IMR-90 (cell line): ENCODE measurements at regions not wholly inside any gene's neighbourhood (a gene's known extent, or its start where the extent isn't known, plus 50 kb on each side); places are given as distances from the start of the nearest gene placed in this dataset.

Experiments used
- ATAC-seq: fragments of 200-7000 bp; cut with Tn5 transposase; 2 replicates; pipeline ENCODE4 v1.9.1; 2020; ENCODE audit warnings: low read depth, mild to moderate bottlenecking, moderate library complexity
- BruUV-seq: library from RNA; stranded (reverse); fragments of 400-500 nt; replicated peaks from 2 replicates; lab custom pipeline; 2021; lab: Mats Ljungman, UMichigan
- CTCF ChIA-PET: fragments of 300-600 bp; formaldehyde crosslinking; extraction: SDS; loops from one replicate; lab custom pipeline; 2021; ENCODE audit warnings: antibody characterized with exemption; lab: Yijun Ruan, JAX
- POLR2A ChIA-PET: fragments of 300-600 bp; sonication (Branson Sonifier 250); formaldehyde crosslinking; loops from one replicate; lab custom pipeline; 2022; ENCODE audit warnings: antibody characterized with exemption; ENCODE audit not compliant: unreplicated experiment; lab: Charles Lee
- DNase-seq: peaks from one replicate; pipeline ENCODE4 v3.0.0; 2013
- H2AFZ ChIP-seq: replicated peaks from 2 replicates; pipeline ENCODE3; 2013; ENCODE audit warnings: low read length, mild to moderate bottlenecking; ENCODE audit not compliant: poor library complexity
- H2AK5ac ChIP-seq: 2 replicates; pipeline ENCODE4 v1.6.1; 2013; ENCODE audit warnings: low read depth, low read length, inconsistent platforms
- H2AK9ac ChIP-seq: replicated peaks from 2 replicates; pipeline ENCODE3; 2013; ENCODE audit warnings: mild to moderate bottlenecking, low read depth, low read length, moderate library complexity; ENCODE audit not compliant: poor library complexity
- H2BK120ac ChIP-seq: 2 replicates; pipeline ENCODE4 v1.6.1; 2013; ENCODE audit warnings: low read depth, low read length, inconsistent platforms
- H2BK15ac ChIP-seq: 3 replicates; pipeline ENCODE4 v1.6.1; 2013; ENCODE audit warnings: low read depth, low read length, inconsistent platforms
- H2BK20ac ChIP-seq: 2 replicates; pipeline ENCODE4 v1.6.1; 2013; ENCODE audit warnings: low read depth, mild to moderate bottlenecking, inconsistent platforms, low read length, moderate library complexity
- H2BK5ac ChIP-seq: 2 replicates; pipeline ENCODE4 v1.6.1; 2013; ENCODE audit warnings: mild to moderate bottlenecking, low read depth, low read length, inconsistent platforms; ENCODE audit not compliant: poor library complexity, severe bottlenecking
- H3K14ac ChIP-seq: replicated peaks from 2 replicates; pipeline ENCODE4 v1.6.1; 2013; ENCODE audit warnings: low read depth, low read length, inconsistent platforms
- H3K18ac ChIP-seq: 2 replicates; pipeline ENCODE4 v1.6.1; 2013; ENCODE audit warnings: low read depth, low read length, control low read depth
- H3K23ac ChIP-seq: 2 replicates; pipeline ENCODE4 v1.6.1; 2013; ENCODE audit warnings: low read depth, low read length, inconsistent platforms
- H3K27ac ChIP-seq: 2 replicates; pipeline ENCODE4 v1.5.1; 2013; ENCODE audit warnings: mild to moderate bottlenecking, control low read depth, low read length; ENCODE audit not compliant: insufficient read depth
- H3K27me3 ChIP-seq: 2 replicates; pipeline ENCODE4 v1.6.1; 2013; ENCODE audit warnings: low read length; ENCODE audit not compliant: control insufficient read depth, insufficient read depth
- H3K36me3 ChIP-seq: 2 replicates; pipeline ENCODE4 v1.6.1; 2013; ENCODE audit warnings: low read length, mixed read lengths; ENCODE audit not compliant: control insufficient read depth, insufficient read depth
- H3K4ac ChIP-seq: 2 replicates; pipeline ENCODE4 v1.6.1; 2013; ENCODE audit warnings: low read depth, low read length, inconsistent platforms
- H3K4me1 ChIP-seq: 2 replicates; pipeline ENCODE4 v1.6.1; 2013; ENCODE audit warnings: low read length, mixed read lengths; ENCODE audit not compliant: control insufficient read depth, insufficient read depth
- H3K4me2 ChIP-seq: 2 replicates; pipeline ENCODE4 v1.6.1; 2013; ENCODE audit warnings: low read depth, mild to moderate bottlenecking, control low read depth, low read length, moderate library complexity
- H3K4me3 ChIP-seq: 2 replicates; pipeline ENCODE4 v1.5.1; 2013; ENCODE audit warnings: low read depth, mild to moderate bottlenecking, control low read depth, low read length, moderate library complexity; ENCODE audit not compliant: insufficient read depth
- H3K56ac ChIP-seq: 2 replicates; pipeline ENCODE4 v1.6.1; 2013; ENCODE audit warnings: low read length, inconsistent platforms; ENCODE audit not compliant: insufficient read depth; ENCODE audit errors: extremely low read depth
- H3K79me1 ChIP-seq, 2 experiments: 2 replicates each; pipeline ENCODE4 v1.6.1; 2013; ENCODE audit warnings: low read length in 2 of 2, inconsistent platforms in 1 of 2, low read depth in 1 of 2
- H3K9ac ChIP-seq: 2 replicates; pipeline ENCODE4 v1.6.1; 2013; ENCODE audit warnings: low read depth, low read length, control low read depth
- H3K9me1 ChIP-seq: 2 replicates; pipeline ENCODE4 v1.6.1; 2013; ENCODE audit warnings: low read length, inconsistent platforms; ENCODE audit not compliant: insufficient read depth
- H3K9me3 ChIP-seq: 2 replicates; pipeline ENCODE4 v1.6.1; 2013; ENCODE audit warnings: low read length; ENCODE audit not compliant: control insufficient read depth, insufficient read depth
- H4K20me1 ChIP-seq: 2 replicates; pipeline ENCODE4 v1.6.1; 2013; ENCODE audit warnings: low read length, inconsistent platforms; ENCODE audit not compliant: insufficient read depth
- H4K5ac ChIP-seq: 2 replicates; pipeline ENCODE4 v1.6.1; 2013; ENCODE audit warnings: mild to moderate bottlenecking, low read depth, low read length, control low read depth
- H4K8ac ChIP-seq, 2 experiments: 2 replicates each; pipeline ENCODE4 v1.6.1; 2013; ENCODE audit warnings: low read depth in 2 of 2, low read length in 2 of 2, control low read depth in 1 of 2, inconsistent platforms in 1 of 2
- H4K91ac ChIP-seq: 2 replicates; pipeline ENCODE4 v1.6.1; 2013; ENCODE audit warnings: low read depth, low read length, inconsistent platforms; ENCODE audit not compliant: insufficient read depth
- BHLHE40 ChIP-seq: fragments of 150-350 bp; IDR thresholded peaks from 2 replicates; pipeline ENCODE4 v1.6.1; 2016; ENCODE audit warnings: mild to moderate bottlenecking, low read depth, low read length
- CEBPB ChIP-seq: IDR thresholded peaks from 2 replicates; pipeline ENCODE4 v1.6.1; 2012; ENCODE audit warnings: low read depth, low read length, improper control_type of control experiment
- CHD1 ChIP-seq: IDR thresholded peaks from 2 replicates; pipeline ENCODE4 v1.6.1; 2012; ENCODE audit warnings: low read depth, low read length, improper control_type of control experiment
- MXI1 ChIP-seq: IDR thresholded peaks from 2 replicates; pipeline ENCODE4 v1.6.1; 2012; ENCODE audit warnings: low read depth, mild to moderate bottlenecking, low read length, moderate library complexity, borderline replicate concordance
- NFE2L2 ChIP-seq: fragments of 150-350 bp; IDR thresholded peaks from 2 replicates; pipeline ENCODE4 v1.6.1; 2016; ENCODE audit warnings: low read depth, mild to moderate bottlenecking, low read length
- RAD21 ChIP-seq: IDR thresholded peaks from 2 replicates; pipeline ENCODE4 v1.6.1; 2012; ENCODE audit warnings: low read length, improper control_type of control experiment
- WGBS, 2 experiments: methylation state at CpG; one replicate each; pipeline versions ENCODE4 v1.1.5 to v1.1.7; 2013; ENCODE audit warnings: missing lambda C conversion rate in 2 of 2; ENCODE audit not compliant: insufficient read length in 1 of 2; ENCODE audit errors: extremely low coverage in 2 of 2; 5-methylcytosine and 5-hydroxymethylcytosine counted together
- dilution Hi-C: fragments of 300-500 bp; cut with HindIII; formaldehyde crosslinking; loops from one replicate; pipeline ENCODE4 v1.14.3; 2018; ENCODE audit warnings: low sequenced_read_pairs; ENCODE audit not compliant: unreplicated experiment
- in situ Hi-C: fragments of 300-500 bp; cut with MboI; formaldehyde crosslinking; loops from 3 replicates; pipeline ENCODE4 v1.14.3; 2019; ENCODE audit warnings: low sequenced_read_pairs, inconsistent platforms, mixed read lengths
- intact Hi-C: fragments of 100-400 bp; cut with micrococcal nuclease; formaldehyde crosslinking; loops from 2 replicates; pipeline ENCODE4 v1.10.0; 2022
- TF ChIP-seq, protein P1 (sequence below): fragments of 150-350 bp; IDR thresholded peaks from 2 replicates; pipeline ENCODE4 v1.6.1; 2016; ENCODE audit warnings: low read depth, mild to moderate bottlenecking, low read length, moderate library complexity, borderline replicate concordance
- TF ChIP-seq, protein P2 (sequence below): conservative IDR thresholded peaks from 2 replicates; pipeline ENCODE4 v1.5.1; 2012; ENCODE audit warnings: mild to moderate bottlenecking, low read depth, low read length, improper control_type of control experiment

DNA sequence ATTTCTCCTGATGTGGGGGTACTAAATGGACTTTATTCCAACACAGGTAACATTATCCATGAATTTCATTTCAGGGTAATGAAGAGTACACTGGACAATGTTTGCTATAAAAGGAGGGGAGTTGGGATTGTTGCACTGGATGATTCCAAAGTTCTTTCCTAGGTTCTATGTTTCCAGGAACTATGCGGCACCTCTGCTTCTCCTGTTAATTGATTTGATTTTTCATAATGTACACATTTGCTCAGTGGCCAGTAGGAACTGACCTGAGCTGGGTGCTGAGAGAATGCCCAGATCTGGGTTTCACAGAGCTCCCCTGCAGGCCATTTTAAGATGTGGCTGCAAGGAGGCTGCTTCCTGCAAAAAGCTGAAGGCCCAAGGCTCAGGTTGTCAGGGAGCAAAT, 171.7 kb downstream of the KLF13 start:
- no peak overlapping the region for H3K4me2 ChIP-seq
- H2BK5ac ChIP-seq, result no peak overlapping the region
- H3K4me1 ChIP-seq, result no peaks in the 10 kb centered on the region
- H3K18ac ChIP-seq, result no peak overlapping the region
- H3K36me3 ChIP-seq, result no peaks in the 10 kb centered on the region
- H3K9me3 ChIP-seq, result peaks cover 2% of the 10 kb centered on the region; the same call in 1 of the 2 replicates
- dilution Hi-C loops, result no loop called here
- H3K27me3 ChIP-seq, result peaks cover 16% of the 10 kb centered on the region
- H3K56ac ChIP-seq, result no peak overlapping the region
- no peak overlapping the region for H4K8ac ChIP-seq
- POLR2A ChIA-PET, result no interaction called here
- no peak overlapping the region for H3K4ac ChIP-seq
- ATAC-seq (no peak), DNase-seq (no peak)
- no peak overlapping the region for H2BK120ac ChIP-seq
- no peak overlapping the region for H2AK9ac ChIP-seq
- H4K91ac ChIP-seq, result no peak overlapping the region
- no peak overlapping the region for H3K4me3 ChIP-seq
- TF ChIP-seq NFE2L2 (no peak), RAD21 (no peak), CHD1 (no peak), BHLHE40 (no peak), CEBPB (no peak), MXI1 (no peak)
- TF ChIP-seq, protein P1, sequence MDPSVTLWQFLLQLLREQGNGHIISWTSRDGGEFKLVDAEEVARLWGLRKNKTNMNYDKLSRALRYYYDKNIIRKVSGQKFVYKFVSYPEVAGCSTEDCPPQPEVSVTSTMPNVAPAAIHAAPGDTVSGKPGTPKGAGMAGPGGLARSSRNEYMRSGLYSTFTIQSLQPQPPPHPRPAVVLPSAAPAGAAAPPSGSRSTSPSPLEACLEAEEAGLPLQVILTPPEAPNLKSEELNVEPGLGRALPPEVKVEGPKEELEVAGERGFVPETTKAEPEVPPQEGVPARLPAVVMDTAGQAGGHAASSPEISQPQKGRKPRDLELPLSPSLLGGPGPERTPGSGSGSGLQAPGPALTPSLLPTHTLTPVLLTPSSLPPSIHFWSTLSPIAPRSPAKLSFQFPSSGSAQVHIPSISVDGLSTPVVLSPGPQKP, result no peak
- TF ChIP-seq, protein P2, sequence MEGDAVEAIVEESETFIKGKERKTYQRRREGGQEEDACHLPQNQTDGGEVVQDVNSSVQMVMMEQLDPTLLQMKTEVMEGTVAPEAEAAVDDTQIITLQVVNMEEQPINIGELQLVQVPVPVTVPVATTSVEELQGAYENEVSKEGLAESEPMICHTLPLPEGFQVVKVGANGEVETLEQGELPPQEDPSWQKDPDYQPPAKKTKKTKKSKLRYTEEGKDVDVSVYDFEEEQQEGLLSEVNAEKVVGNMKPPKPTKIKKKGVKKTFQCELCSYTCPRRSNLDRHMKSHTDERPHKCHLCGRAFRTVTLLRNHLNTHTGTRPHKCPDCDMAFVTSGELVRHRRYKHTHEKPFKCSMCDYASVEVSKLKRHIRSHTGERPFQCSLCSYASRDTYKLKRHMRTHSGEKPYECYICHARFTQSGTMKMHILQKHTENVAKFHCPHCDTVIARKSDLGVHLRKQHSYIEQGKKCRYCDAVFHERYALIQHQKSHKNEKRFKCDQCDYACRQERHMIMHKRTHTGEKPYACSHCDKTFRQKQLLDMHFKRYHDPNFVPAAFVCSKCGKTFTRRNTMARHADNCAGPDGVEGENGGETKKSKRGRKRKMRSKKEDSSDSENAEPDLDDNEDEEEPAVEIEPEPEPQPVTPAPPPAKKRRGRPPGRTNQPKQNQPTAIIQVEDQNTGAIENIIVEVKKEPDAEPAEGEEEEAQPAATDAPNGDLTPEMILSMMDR, result no peak
- no peak overlapping the region for H3K23ac ChIP-seq
- H2AFZ ChIP-seq, result no peak overlapping the region
- no CpG with 5 or more reads among the region's 1 CpG for WGBS, 2 experiments
- no peak overlapping the region for H3K14ac ChIP-seq
- H3K79me1 ChIP-seq, result no peaks in the 10 kb centered on the region
- H3K9me1 ChIP-seq, result no peaks in the 10 kb centered on the region
- H4K20me1 ChIP-seq, result no peaks in the 10 kb centered on the region
- H2BK15ac ChIP-seq, result no peak overlapping the region
- no peak overlapping the region for H4K5ac ChIP-seq
- no peak overlapping the region for H3K9ac ChIP-seq
- intact Hi-C loops, result no loop called here
- in situ Hi-C loops, result loop anchor here (25.0 kb wide), 1 partner anchor 836 kb away; no protein-coding TSS in a partner anchor
- CTCF ChIA-PET, result interaction anchor here (0.9 kb wide), 1 partner anchor 63 kb away, joined by 4 read pairs; no protein-coding TSS in a partner anchor
- H2AK5ac ChIP-seq, result no peak overlapping the region
- H3K27ac ChIP-seq, result no peak overlapping the region
- H2BK20ac ChIP-seq, result no peak overlapping the region
- no TSS peak for BruUV-seq
